GM23248 (cell line): ENCODE measurements at regions not wholly inside any gene's neighbourhood (a gene's known extent, or its start where the extent isn't known, plus 50 kb on each side); places are given as distances from the start of the nearest gene placed in this dataset.
"Not testable (repeated sequence)": the region's sequence is repeated elsewhere in the genome, so short reads cannot be mapped to it uniquely, and the experiment has no call there.

Experiments used
- DNase-seq: peaks from one replicate; pipeline ENCODE4 v3.0.0-alpha.2; 2015
- H2AFZ ChIP-seq: fragments of 200-600 bp; sonication (generic); 2 replicates; pipeline ENCODE4 v1.6.1; 2016; ENCODE audit warnings: antibody characterized with exemption
- H3F3A ChIP-seq: fragments of 200-600 bp; sonication (generic); 2 replicates; pipeline ENCODE4 v1.6.1; 2016; ENCODE audit warnings: mild to moderate bottlenecking, antibody characterized with exemption, mixed run types; ENCODE audit not compliant: insufficient read depth
- H3K27ac ChIP-seq: fragments of 200-600 bp; sonication (generic); 2 replicates; pipeline ENCODE4 v1.5.1; 2016; ENCODE audit warnings: mild to moderate bottlenecking
- H3K27me3 ChIP-seq: fragments of 200-600 bp; sonication (generic); replicated peaks from 2 replicates; pipeline ENCODE4 v1.6.1; 2016; ENCODE audit warnings: mild to moderate bottlenecking; ENCODE audit not compliant: insufficient read depth
- H3K36me3 ChIP-seq: fragments of 200-600 bp; sonication (generic); 2 replicates; pipeline ENCODE4 v1.6.1; 2016; ENCODE audit warnings: low read depth, mild to moderate bottlenecking
- H3K4me1 ChIP-seq: fragments of 200-600 bp; sonication (generic); 2 replicates; pipeline ENCODE4 v1.6.1; 2016; ENCODE audit warnings: mild to moderate bottlenecking; ENCODE audit not compliant: insufficient read depth
- H3K4me2 ChIP-seq: fragments of 200-600 bp; sonication (generic); one replicate; pipeline ENCODE4 v1.6.1; 2016; ENCODE audit warnings: mild to moderate bottlenecking; ENCODE audit not compliant: unreplicated experiment
- H3K4me3 ChIP-seq: fragments of 200-600 bp; sonication (generic); 2 replicates; pipeline ENCODE4 v1.5.1; 2016; ENCODE audit warnings: mild to moderate bottlenecking
- H3K79me2 ChIP-seq: fragments of 200-600 bp; sonication (generic); 2 replicates; pipeline ENCODE4 v1.6.1; 2016; ENCODE audit warnings: mild to moderate bottlenecking; ENCODE audit not compliant: insufficient read depth
- H3K9ac ChIP-seq: fragments of 200-600 bp; sonication (generic); 2 replicates; pipeline ENCODE4 v1.6.1; 2016; ENCODE audit warnings: mild to moderate bottlenecking
- H3K9me2 ChIP-seq: fragments of 200-600 bp; sonication (generic); 2 replicates; pipeline ENCODE4 v1.6.1; 2016; ENCODE audit warnings: mixed run types, mild to moderate bottlenecking, moderate library complexity; ENCODE audit not compliant: insufficient read depth
- H3K9me3 ChIP-seq: fragments of 200-600 bp; sonication (generic); one replicate; pipeline ENCODE4 v1.6.1; 2017; ENCODE audit warnings: low read depth
- H4K20me1 ChIP-seq: fragments of 200-600 bp; sonication (generic); 2 replicates; pipeline ENCODE4 v1.6.0; 2016; ENCODE audit not compliant: insufficient read depth
- EZH2 ChIP-seq: fragments of 200-600 bp; sonication (generic); IDR thresholded peaks from 2 replicates; pipeline ENCODE4 v1.6.1; 2018; ENCODE audit warnings: antibody characterized with exemption, mild to moderate bottlenecking; ENCODE audit not compliant: insufficient read depth, poor library complexity, severe bottlenecking
- EZH2phosphoT487 ChIP-seq: fragments of 200-600 bp; sonication (generic); IDR thresholded peaks from 2 replicates; pipeline ENCODE4 v1.6.1; 2018; ENCODE audit warnings: antibody characterized with exemption, moderate library complexity, mild to moderate bottlenecking, low read depth; ENCODE audit not compliant: insufficient read depth
- WGBS, 2 experiments: methylation state at CpG; one replicate each; pipeline ENCODE4 v1.1.6; 2015 to 2017; ENCODE audit warnings: low lambda C conversion rate in 2 of 2, low coverage in 1 of 2; ENCODE audit errors: missing lambda C conversion rate in 2 of 2; 5-methylcytosine and 5-hydroxymethylcytosine counted together
- in situ Hi-C: fragments of 300-500 bp; cut with MboI; formaldehyde crosslinking; loops from 2 replicates; pipeline ENCODE4 v1.15.0; 2020

GRCh38 chr2:126275098-126275497, 380.9 kb upstream of the GYPC start:
- no peak for TF ChIP-seq EZH2phosphoT487
- no peak for TF ChIP-seq EZH2
- no peak overlapping the region for H3K4me2 ChIP-seq
- H3K9me3 ChIP-seq: no peaks in the 10 kb centered on the region
- H3F3A ChIP-seq: no peaks in the 10 kb centered on the region
- 45 to 58% methylated on average over 2 of the region's 2 CpGs for WGBS, 2 experiments
- H3K9me2 ChIP-seq: no peaks in the 10 kb centered on the region
- H3K36me3 ChIP-seq: no peaks in the 10 kb centered on the region
- no peak overlapping the region for H2AFZ ChIP-seq
- H4K20me1 ChIP-seq: no peaks in the 10 kb centered on the region
- H3K79me2 ChIP-seq: no peaks in the 10 kb centered on the region
- no peak overlapping the region for H3K4me3 ChIP-seq
- no peak overlapping the region for H3K9ac ChIP-seq
- no peak overlapping the region for H3K27ac ChIP-seq
- DNase-seq: no peak
- in situ Hi-C loops: no loop called here
- H3K27me3 ChIP-seq: no peaks in the 10 kb centered on the region
- no peaks in the 10 kb centered on the region for H3K4me1 ChIP-seq

DNA sequence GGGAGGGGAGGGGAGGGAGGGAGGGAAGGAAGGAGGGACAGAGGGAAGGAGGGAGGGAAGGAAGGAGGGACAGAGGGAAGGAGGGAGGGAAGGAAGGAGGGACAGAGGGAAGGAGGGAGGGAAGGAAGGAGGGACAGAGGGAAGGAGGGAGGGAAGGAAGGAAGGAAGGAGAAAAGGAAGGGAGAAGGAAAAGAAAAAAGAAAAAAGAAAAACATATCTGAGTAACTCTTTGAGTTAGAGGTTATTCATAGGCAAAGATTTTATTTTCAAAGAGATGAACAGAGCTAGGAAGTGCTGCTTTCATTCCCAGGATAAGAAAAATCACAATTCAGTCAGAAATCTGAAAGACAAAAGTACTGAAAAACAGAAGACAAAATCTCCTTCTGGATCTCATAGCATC, 379.7 kb upstream of the GYPC start:
- H3K4me2 ChIP-seq, H4K20me1 ChIP-seq, H3K9me2 ChIP-seq, H3F3A ChIP-seq, H3K36me3 ChIP-seq, H2AFZ ChIP-seq, H3K27me3 ChIP-seq, H3K9me3 ChIP-seq, DNase-seq, H3K4me3 ChIP-seq, in situ Hi-C loops, H3K27ac ChIP-seq, H3K4me1 ChIP-seq, H3K79me2 ChIP-seq, H3K9ac ChIP-seq: not testable (repeated sequence)

GRCh38 chr2:126288362-126288761, 367.6 kb upstream of the GYPC start:
- no peak overlapping the region for H3K4me2 ChIP-seq
- H3K9me2 ChIP-seq: no peaks in the 10 kb centered on the region
- DNase-seq: no peak
- H3K27ac ChIP-seq: no peak overlapping the region
- no peak overlapping the region for H3K9ac ChIP-seq
- H3K27me3 ChIP-seq: no peaks in the 10 kb centered on the region
- H3K4me3 ChIP-seq: no peak overlapping the region
- H2AFZ ChIP-seq: no peak overlapping the region
- no peaks in the 10 kb centered on the region for H3K9me3 ChIP-seq
- no peaks in the 10 kb centered on the region for H3K79me2 ChIP-seq
- TF ChIP-seq EZH2phosphoT487 (no peak), EZH2 (no peak)
- H4K20me1 ChIP-seq: no peaks in the 10 kb centered on the region
- in situ Hi-C loops: no loop called here
- H3K36me3 ChIP-seq: no peaks in the 10 kb centered on the region
- no peaks in the 10 kb centered on the region for H3F3A ChIP-seq
- H3K4me1 ChIP-seq: no peaks in the 10 kb centered on the region
- 6 to 21% methylated on average over 1 of the region's 1 CpG for WGBS, 2 experiments

DNA sequence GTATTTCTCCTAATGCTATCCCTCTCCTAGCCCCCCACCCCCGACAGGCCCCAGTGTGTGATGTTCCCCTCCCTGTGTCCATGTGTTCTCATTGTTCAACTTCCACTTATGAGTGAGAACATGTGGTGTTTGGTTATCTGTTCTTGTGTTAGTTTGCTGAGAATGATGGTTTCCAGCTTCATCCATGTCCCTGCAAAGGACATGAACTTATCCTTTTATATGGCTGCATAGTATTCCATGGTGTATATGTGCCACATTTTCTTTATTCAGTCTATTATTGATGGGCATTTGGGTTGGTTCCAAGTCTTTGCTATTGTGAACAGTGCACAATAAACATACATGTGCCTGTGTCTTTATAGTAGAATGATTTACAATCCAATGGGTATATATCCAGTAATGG, 362.0 kb upstream of the GYPC start:
- H4K20me1 ChIP-seq, H3K9me2 ChIP-seq, H2AFZ ChIP-seq, H3K27ac ChIP-seq, H3K4me1 ChIP-seq, H3K9me3 ChIP-seq, in situ Hi-C loops, H3K36me3 ChIP-seq, H3K9ac ChIP-seq, H3F3A ChIP-seq, H3K79me2 ChIP-seq, H3K27me3 ChIP-seq, H3K4me2 ChIP-seq, DNase-seq, H3K4me3 ChIP-seq: not testable (repeated sequence)
- 17 to 19% methylated on average over 1 of the region's 1 CpG for WGBS, 2 experiments

DNA sequence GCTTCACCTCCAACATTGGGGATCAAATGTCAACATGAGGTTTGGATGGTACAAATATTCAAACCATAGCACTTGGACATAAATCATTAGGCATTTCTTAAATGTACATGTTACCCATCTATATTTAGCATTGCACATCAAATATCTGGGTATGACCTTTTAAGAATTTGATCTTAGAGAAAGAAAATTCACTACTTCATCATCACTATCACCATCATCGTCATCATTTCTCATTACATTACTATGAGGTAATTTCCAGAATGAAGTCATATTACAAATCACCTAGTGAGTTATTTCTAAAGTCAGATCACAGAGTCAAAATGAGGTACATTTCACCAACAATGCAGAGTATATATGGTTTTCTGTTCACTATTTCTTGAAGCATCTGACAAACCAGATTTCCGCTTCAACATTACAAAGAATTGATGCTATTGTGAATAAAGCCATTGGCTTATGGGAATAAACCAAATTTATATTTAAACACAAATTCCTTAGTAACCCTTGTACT, 356.4 kb upstream of the GYPC start:
- Histone ChIP-seq H3K4me3 (no peak overlapping the region), H3K36me3 (no peaks in the 10 kb centered on the region), H4K20me1 (no peaks in the 10 kb centered on the region), H3K79me2 (no peaks in the 10 kb centered on the region), H3K4me1 (no peaks in the 10 kb centered on the region), H3K27ac (no peak overlapping the region), H3K27me3 (no peaks in the 10 kb centered on the region), H2AFZ (no peak overlapping the region), H3K9me2 (no peaks in the 10 kb centered on the region), H3K4me2 (no peak overlapping the region), H3F3A (no peaks in the 10 kb centered on the region), H3K9ac (no peak overlapping the region), H3K9me3 (no peaks in the 10 kb centered on the region)
- TF ChIP-seq EZH2: no peak
- in situ Hi-C loops: no loop called here
- 17 to 25% methylated on average over 2 of the region's 2 CpGs for WGBS, 2 experiments
- DNase-seq: no peak
